ENCODE measurements at regions not wholly inside any gene's neighbourhood (a gene's known extent, or its start where the extent isn't known, plus 50 kb on each side); places are given as distances from the start of the nearest gene placed in this dataset.

DNA sequence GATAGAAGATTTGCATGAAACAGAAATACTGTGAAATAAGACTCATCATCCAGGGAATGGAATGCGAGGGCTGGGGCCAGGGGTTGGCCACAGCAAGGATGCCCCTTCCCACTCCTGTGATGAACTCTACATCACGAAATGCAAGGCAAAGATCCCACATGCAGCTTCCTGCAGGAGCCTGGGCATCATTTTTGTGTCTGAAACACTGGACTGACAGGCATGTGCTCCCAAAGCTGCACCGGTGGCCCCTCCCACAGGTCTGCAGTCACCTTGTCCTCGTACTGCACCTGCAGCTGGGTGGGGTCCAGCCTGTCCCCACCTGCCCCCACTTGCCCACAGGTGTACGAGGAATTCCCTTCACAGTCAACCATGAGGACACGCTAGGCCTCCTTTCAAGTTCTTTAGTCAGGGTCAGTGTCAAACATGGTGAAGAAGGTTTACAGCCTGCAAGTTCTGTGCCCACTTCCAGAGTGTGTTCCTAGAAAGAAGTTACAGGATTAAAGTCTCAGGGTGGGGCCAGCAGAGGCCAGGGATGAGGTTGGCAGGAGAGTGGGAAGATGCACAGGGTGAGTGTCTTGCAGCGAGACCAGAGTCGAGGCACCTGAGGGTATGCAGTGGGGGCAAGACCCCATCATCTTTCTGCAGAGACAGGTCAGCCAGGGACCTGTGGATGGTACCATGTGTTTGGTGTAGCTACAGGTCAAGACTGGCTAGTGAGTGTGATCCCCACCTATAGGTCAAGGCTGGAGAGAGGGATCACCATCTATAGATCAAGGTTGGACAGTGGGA is 155.0 kb upstream of the IRX2 start:
- no peaks in the 10 kb centered on the region for H3K4me1 Mint-ChIP-seq
- DNase-seq: no peak
- H3K27ac Mint-ChIP-seq: no peak overlapping the region
- no peaks in the 10 kb centered on the region for H3K36me3 Mint-ChIP-seq (ENCODE audit: low read depth)
- peaks cover 27% of the 10 kb centered on the region for H3K27me3 Mint-ChIP-seq (ENCODE audit: low read depth, poor library complexity)
- no peak for TF ChIP-seq CTCF (IDR thresholded peaks at IDR 0.05)
- H3K4me3 Mint-ChIP-seq: no peak overlapping the region
- H3K9me3 Mint-ChIP-seq: no peaks in the 10 kb centered on the region

GRCh38 chr5:2905741-2906140 is 154.3 kb upstream of the IRX2 start:
- H3K4me3 Mint-ChIP-seq: no peak overlapping the region
- no peaks in the 10 kb centered on the region for H3K36me3 Mint-ChIP-seq (ENCODE audit: low read depth)
- H3K9me3 Mint-ChIP-seq: no peaks in the 10 kb centered on the region
- TF ChIP-seq CTCF (IDR thresholded peaks at IDR 0.05): no peak
- H3K27ac Mint-ChIP-seq: no peak overlapping the region
- no peaks in the 10 kb centered on the region for H3K4me1 Mint-ChIP-seq
- DNase-seq: no peak
- H3K27me3 Mint-ChIP-seq (ENCODE audit: low read depth, poor library complexity): peaks cover 29% of the 10 kb centered on the region

DNA sequence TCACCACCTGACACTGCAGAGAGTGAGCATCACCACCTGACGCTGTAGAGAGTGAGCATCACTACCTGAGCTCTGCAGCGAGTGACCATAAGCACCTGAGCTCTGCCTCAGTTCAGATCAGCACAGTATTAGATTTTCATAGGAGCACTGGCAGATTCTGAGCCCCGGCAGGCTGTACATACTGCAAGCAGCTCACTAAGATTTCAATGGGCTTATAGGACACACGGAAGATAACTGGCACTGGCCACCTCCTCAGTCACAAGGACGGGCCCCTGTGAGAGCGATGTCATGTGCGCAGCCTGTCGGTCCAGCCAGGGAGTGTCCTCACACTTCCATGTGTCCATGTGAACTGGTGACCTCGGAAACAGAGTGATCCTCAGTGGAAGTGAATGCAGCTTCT is 153.5 kb upstream of the IRX2 start:
- H3K4me3 Mint-ChIP-seq: no peak overlapping the region
- H3K27me3 Mint-ChIP-seq (ENCODE audit: low read depth, poor library complexity): peaks cover 24% of the 10 kb centered on the region
- no peak overlapping the region for H3K27ac Mint-ChIP-seq
- H3K4me1 Mint-ChIP-seq: no peaks in the 10 kb centered on the region
- no peak for TF ChIP-seq CTCF (IDR thresholded peaks at IDR 0.05)
- no peak for DNase-seq
- H3K36me3 Mint-ChIP-seq (ENCODE audit: low read depth): no peaks in the 10 kb centered on the region
- H3K9me3 Mint-ChIP-seq: no peaks in the 10 kb centered on the region

DNA sequence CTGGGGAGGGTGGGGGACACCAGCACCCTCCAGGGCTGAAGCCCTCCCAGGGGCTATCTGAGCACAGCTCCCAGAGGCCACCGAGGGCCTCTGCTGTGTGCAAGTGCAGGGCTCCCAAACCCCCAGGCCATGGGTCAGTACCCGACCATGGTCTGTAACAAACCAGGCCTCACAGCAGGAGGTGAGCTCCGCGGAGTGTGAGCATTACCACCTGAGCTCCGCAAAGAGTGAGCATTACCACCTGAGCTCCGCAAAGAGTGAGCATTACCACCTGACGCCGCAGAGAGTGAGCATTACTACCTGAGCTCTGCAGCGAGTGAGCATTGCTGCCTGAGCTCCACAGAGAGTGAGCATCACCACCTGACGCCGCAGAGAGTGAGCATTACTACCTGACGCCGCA is 152.9 kb upstream of the IRX2 start:
- Mint-ChIP-seq H3K27me3 (ENCODE audit: low read depth, poor library complexity) (peaks cover 26% of the 10 kb centered on the region), H3K27ac (no peak overlapping the region), H3K4me3 (no peak overlapping the region), H3K36me3 (ENCODE audit: low read depth) (no peaks in the 10 kb centered on the region), H3K9me3 (no peaks in the 10 kb centered on the region), H3K4me1 (no peaks in the 10 kb centered on the region)
- DNase-seq: no peak
- no peak for TF ChIP-seq CTCF (IDR thresholded peaks at IDR 0.05)

- Mint-ChIP-seq H3K36me3 (ENCODE audit: low read depth) (no peaks in the 10 kb centered on the region), H3K27ac (no peak overlapping the region), H3K27me3 (ENCODE audit: low read depth, poor library complexity) (peaks cover 29% of the 10 kb centered on the region), H3K4me3 (no peak overlapping the region), H3K4me1 (no peaks in the 10 kb centered on the region), H3K9me3 (no peaks in the 10 kb centered on the region)
- TF ChIP-seq CTCF (IDR thresholded peaks at IDR 0.05): no peak
- DNase-seq: no peak
Measured at GRCh38 chr5:2903451-2904395, 152.2 kb upstream of the IRX2 start.
